Renal cortical epithelial cell (primary cell): ENCODE measurements at regions not wholly inside any gene's neighbourhood (a gene's known extent, or its start where the extent isn't known, plus 50 kb on each side); places are given as distances from the start of the nearest gene placed in this dataset.
A peak's percentile ranks its signal among the peaks of the same experiment; 100 is the strongest.
"Not testable (repeated sequence)": the region's sequence is repeated elsewhere in the genome, so short reads cannot be mapped to it uniquely, and the experiment has no call there.

Source experiments
- DNase-seq: peaks from one replicate; pipeline ENCODE4 v3.0.0-alpha.2; 2011; ENCODE audit warnings: low read depth

DNA sequence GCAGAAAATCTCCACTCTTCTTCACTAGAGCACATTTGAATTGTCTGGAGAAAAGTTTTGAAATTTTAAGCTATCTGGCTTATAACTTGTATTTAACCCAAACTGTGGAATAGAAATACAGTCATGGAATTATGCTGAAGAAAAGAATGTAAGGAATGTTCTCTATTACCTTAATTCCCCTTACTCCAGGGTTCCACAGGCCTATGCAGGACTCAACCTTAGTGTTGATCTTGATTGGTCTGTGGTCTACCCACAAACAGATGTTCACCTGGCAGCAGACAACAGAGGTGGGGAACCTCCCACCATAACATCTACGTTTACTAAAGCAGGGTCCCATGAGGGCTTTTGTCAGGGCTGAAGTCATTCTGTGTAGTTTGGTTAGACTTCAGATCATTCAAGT is 189.3 kb upstream of the GPRIN3 start:
- peak; percentile 54 for DNase-seq

DNA sequence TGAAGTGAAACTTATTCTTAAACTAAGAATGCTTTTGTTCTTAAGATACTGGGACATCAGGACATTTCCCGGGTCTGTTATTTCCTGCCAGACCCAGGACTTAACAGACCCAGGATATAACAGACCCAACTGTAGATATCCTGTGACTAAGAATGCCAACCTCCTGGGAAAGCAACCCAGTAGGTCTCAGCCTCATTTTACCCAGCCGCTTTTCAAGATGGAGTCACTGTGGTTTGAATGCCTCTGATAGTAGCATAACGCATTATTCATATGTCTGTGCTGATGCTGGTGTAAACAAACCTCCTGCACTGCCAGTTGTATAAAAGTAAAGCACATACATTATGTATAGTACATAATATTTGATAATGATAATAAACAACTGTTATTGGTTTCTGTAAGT is 185.8 kb upstream of the GPRIN3 start:
- DNase-seq, result no peak

DNA sequence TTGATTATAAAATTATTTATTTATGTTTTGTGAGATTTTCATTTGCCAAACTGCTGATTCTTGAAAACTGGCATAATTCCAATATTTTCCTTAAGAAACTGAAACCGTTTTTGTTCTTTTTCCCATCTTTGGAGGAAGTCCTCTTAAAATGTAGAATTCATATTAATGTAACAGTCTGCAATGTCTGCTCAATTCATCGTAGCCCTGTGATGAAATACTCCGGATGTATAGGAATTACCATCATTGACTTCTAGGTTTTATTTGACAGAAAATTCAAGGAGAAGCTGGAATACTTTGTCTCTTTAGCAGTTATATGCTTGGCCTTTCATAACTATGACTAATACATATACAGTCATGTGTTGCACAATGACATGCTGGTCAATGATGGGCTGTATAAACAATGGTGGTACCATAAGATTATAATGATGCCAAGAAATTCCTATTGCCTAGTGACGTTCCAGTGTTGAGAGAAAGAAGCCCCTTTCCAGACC is 185.0 kb upstream of the GPRIN3 start:
- peak; percentile 64 for DNase-seq

DNA sequence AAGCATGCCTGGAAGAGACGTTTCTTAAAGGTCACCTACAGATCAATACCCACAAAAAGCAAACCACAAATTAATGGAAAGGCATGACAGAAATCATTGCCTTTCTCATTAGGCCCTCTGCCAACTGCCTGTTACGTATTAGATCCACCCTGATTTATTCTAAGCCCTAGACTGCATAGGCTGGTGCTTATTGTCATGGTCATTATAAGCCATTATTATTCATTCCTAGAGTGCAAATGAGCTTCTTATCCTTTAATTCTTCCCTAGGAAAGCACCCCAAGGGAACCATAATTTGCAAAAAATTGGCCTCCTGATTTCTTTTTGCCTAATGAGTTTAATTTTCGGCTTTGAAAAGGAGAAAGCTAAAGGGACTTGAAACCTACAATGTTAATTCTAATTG is 184.2 kb upstream of the GPRIN3 start:
- DNase-seq, result no peak

DNA sequence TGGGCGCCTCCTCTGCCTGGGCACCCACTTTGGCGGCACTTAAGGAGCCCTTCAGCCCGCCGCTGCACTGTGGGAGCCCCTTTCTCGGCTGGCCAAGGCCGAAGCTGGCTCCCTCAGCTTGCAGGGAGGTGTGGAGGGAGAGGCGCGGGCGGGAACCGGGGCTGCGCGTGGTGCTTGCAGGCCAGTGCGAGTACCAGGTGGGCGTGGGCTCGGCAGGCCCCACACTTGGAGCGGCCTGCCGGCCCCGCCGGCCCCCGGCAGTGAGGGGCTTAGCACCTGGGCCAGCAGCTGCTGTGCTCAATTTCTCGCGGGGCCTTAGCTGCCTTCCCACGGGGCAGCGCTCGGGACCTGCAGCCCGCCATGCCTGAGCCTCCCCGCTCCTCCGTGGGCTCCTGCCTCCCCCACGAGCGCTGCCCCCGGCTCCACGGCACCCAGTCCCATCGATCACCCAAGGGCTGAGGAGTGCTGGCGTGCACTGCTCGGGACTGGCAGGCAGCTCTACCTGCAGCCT is 182.4 kb upstream of the GPRIN3 start:
- DNase-seq, result not testable (repeated sequence)

DNA sequence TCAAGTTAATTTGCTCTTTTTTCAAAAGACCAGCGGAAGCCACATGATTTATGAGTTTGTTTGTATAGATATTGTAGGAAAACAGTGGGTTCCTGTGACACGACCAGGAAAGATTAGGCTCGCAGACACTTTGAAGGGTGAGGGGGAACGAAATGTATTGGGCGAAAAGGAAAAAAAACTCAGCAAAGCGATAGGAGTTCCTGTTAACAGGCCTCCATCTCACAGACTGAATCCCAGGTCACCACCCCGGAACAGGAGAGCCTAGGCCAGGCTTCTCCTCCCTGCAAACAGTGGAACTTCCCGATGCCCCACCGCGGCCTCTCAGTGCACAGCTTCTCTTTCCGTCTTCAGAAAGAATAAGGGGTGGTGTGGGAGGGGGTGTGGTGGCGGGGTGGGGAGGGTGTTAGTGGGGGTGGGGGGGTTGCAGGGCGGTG is 181.8 kb upstream of the GPRIN3 start:
- DNase-seq, result no peak

DNA sequence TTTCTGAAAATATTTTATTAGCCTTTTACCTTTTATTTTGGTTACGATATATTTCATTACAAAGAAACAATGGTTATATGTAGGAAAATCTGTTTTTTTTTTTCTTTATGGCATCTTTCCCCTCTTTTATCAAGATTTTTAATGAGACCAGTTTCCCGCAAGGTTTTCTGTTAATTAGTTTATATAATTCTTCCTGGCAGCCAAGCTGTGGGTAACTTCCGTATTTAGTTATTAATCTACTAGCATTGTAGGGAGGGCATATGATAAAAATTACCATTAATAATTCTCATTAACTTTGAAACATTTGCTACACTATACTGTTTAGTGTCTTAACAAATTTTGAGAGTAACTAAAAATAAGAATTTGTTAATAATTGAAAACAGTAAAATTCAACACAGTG is 181.1 kb upstream of the GPRIN3 start:
- DNase-seq, result no peak

DNA sequence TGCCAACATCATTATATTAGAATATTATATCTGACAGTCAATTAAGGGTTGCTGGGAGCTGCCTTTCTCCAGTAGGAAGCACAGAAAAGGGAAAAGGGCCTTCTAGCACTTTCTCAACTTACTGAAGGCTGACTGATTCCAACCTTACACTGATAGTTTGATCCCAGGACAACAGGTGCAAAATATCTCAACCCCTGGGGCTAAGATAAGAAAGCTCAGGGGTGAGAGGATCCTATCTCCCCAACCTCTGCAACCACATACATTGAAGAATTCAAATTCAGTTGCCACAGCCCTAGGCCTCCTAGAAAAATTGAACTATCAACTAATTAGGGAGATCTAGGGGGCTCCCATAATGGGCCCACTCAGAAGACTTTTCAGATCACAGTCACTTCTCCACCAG is 179.1 kb upstream of the GPRIN3 start:
- DNase-seq, result no peak

DNA sequence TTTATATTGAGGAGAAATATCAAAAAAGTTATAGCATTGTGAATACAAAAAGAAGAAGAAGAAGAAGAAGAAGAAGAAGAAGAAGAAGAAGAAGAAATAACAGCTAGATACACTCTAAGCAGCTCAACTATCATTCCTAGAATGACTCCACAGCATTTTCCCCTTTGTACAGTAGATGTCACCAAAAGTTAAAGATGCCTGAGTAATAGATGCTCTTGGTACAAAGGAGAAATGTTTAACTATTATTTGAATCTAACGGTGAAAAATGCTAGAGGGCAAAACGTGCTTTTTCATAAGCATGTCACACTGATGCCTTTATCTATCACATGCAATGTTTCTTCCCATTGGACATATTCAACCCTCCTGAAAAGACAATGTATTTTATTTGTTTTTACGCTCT is 178.4 kb upstream of the GPRIN3 start:
- peak; percentile 19 for DNase-seq

DNA sequence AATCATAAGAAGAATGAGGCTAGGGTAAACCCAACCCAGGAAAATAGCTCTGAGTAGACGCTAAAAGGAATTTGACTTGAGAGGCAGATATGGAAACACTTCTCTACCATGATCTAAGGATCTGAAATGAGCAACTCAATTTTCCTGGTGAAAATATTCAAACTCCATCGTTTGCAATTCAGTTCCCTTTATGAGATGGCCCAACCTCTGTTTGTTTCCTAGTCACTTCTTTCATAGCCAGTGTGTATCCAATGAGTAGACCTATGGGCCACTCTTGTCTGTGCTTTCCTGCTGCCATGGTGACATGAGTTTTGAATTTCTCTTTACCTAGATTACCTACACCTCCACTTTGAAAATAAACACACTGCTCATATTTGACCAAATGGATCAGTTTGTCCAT is 176.2 kb upstream of the GPRIN3 start:
- no peak for DNase-seq

DNA sequence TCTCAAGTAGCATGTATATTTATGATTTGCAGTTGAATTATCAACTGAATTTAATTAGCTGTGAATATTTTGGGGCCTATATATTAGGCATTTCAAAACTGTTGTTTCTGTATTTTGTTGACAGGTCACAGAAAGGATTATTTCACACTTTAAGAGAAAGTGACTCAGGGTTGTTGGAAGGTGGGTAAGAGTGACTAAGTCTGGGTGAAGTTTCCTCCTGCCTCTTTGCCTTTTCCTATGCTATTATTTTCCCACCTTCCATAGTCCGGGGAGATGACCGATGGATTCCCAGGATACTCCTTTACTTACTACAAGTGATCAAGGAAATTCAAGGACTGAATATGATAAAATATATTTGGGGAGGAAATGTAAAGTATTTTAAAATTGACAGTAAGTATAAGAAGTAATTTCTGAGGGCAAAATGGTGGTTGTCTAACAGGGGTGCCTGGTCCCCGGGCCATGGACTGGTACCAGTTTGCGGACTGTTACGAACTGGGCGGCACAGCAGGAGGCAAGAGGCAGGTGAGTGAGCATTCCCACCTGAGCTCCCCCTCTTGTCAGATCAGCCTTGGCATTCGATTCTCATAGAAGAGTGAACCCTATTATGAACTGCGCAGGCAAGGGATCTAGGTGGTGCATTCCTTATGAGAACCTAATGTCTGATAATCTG is 175.5 kb upstream of the GPRIN3 start:
- DNase-seq, result peak; percentile 27

DNA sequence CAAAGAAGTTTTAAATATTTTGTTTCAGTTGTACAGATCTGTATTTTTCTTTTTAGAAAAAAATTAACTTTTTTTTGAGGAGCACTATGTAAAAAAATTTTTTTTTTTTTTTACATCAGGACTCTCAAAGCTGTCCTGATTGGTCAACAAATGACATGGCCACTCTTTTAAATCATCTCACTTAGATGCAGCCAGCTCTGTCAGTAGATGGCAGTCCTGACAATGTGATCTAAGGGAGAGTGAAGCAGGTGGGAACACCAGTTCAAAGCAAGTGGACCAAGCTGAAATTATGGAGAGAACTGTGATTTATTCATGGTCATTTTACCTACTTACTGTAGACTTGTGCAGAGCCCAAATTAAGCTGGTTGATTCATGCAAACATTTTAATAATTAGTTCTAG is 174.7 kb upstream of the GPRIN3 start:
- peak; percentile 58 for DNase-seq

DNA sequence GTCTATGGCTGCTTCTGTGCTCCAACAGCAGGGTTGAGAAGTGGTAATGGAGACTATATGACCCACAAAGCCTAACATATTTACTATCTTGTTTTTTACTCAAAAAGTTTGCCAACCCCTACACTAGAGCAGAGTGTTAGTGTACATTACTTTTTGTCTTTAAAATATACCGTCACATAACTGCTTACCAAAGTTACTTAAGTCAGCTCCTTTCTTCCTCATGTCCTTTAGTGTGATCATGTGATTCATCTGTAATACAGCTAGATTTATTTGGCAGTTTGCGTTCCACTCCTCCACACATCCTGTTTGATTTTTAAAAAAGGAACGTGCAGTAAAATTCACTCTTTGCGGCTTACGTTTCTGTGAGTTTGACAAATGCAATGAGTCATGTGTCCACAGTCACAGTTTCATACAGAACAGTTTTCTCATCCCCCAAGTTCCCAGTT is 162.4 kb upstream of the GPRIN3 start:
- peak; percentile 91 for DNase-seq

DNA sequence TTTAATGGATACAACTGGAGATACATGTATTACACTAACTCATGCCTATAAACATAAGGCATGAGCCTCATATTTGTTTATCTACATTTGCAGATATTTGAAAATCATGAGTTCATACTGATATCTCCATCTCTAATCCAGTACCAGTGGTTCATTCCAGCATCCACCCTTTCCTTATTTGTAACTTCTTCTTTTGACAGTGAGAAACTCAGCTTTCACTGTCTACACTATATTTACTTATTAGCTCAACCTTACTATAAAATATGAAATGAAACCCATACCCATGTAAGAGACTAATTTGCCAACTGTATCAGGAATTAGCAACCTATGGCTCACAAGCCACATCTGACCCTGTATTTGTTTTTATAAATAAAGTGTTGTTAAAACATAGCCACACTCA is 161.9 kb upstream of the GPRIN3 start:
- no peak for DNase-seq

DNA sequence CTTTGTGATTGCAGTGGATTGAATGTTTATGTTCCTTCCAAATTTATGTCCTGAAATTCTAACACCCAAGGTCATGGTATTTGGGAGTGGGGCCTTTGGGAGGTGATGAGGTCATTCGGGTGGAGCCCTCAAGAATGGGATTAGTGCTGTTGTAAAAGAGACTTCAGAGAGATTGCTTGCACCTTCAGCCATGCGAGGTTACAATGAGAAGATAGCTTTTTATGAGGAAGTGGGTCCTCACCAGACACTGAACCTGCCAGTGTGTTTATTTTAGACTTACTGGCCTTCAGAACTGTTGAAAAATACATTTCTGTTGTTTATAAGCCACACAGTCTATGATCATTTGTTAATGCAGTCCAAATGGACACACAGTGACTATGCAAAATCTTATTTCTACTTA is 161.0 kb upstream of the GPRIN3 start:
- no peak for DNase-seq

DNA sequence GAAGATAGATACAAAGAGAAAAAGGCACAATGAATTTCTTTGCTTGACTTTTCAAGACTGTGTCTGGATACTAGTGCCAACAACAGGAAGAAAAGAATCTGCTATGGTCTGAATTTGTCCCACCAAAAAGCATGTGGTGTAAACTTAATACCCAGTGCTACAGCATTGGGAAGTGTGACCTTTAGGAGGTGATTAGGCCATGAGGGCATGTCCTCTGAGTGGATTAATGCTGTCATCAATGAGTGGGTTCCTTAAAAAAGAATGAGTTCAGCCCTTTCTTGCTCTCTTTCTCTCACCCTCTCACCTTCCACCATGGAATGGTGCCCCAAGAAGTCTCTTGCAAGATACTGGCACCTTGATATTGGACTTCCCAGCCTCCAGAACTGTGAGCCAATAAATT is 155.7 kb upstream of the GPRIN3 start:
- DNase-seq, result no peak

DNA sequence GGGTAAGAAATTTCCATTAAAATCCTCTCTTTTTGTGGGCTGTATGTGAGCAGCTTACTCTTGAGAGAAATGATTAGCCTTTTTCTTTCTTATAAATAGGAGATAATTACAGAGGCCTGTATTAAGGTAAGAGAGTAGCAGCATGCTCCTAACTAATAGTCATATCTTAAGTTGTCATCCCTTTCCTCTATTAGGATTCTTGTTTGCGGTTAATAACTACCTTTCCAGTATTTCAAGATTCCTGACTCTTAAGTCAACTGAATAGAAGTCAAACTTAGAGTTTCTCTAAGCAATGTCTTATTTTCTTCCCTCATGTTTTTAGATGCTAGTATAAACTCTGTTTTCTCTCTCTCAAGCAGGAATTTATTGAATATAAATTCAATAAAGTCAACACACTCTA is 139.9 kb upstream of the GPRIN3 start:
- no peak for DNase-seq

DNA sequence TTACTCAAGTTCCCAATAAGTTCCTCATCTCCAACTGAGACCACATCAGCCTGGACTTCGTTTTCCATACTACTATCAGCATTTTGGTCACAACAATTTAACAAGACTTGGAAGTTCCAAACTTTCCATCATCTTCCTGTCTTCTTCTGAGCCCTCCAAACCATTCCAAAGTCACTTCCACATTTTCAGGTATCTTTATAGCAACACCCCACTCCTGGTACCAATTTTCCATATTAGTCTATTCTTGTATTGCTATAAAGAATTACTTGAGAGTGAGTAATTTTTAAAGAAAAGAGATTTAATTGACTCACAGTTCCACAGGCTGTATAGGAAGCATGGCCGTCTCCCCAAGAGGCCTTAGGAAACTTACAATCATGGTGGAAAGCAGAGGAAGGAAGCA is 138.6 kb upstream of the GPRIN3 start:
- DNase-seq, result no peak

DNA sequence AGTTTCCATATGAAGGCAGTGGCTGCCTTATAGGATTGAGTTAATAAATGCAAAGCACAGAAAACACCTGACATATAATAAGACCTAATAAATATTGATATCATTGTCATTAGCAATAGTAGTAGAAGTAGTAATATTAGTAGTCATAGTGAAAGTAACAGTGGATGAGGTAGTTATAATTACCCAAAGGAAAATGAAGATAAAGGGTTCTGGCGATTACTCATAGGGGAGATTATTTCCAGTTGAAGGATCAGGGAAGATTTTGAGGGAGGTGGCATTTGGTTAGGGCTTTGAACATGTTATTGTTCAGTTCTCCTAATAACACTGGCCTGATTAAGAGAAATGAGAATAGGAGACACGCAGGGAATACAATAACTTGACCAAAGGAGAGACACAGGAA is 131.9 kb upstream of the GPRIN3 start:
- DNase-seq, result peak; percentile 16

DNA sequence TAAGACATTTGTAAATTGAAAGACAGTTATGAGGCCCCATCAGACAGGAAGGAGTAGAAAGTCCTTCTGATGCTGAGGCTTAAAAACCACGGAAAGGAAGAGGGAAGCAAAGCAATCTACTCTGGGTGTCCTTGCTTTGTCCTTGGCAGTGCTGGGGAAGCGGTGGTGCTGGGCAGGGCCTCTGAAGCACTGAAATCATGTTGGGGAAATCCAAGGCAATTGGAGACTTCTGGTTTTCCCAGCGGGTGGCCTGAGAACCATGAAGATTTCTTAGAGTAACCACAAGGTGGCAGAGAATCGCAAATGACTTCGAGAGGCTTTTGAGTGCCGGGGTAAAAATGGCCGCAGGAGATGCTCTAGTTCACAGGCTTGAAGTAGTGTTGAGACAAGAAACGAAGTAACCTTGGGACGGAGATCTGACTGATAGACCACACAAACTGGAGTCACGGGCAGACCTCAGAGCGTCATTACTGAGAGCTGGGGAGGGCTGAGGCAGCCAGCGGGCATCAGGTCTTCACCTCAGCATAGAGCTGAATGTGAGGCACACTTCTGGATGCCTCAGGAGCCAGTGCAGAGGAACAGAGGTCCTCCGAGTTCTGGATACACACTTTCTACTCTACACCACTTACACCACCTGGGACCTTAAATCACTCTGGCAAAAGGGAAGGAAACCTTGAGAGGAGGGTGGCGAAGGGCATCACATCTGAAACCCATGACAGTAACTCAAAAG is 130.7 kb upstream of the GPRIN3 start:
- peak; percentile 61 for DNase-seq

DNA sequence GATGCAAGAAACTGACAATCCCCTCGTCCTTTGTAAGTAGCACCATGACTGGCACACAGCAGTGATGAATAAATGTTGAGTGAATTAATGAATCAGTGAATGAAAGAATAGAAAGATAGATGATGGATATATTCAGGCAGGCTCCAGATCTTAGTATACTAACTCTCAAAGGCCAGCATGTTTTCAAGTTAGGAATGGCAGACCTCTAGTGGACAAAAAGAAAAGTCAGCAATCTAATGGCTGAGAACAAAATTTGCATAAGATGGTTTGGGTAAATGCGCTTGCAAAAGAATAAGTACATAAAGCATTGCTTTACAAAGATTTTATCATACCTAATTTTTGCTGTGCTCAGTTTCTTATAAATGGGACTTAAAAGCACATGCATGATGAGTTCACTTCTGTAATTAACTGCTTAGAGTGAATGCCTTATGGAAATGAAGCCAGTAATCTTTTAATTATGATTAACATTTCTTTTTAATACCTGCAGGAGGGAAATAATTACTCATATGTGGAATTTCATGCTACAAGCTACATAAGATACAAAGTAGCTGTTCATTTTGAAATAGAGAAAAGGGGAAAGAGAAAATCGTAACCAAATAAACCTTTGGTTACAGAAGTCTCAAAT is 126.9 kb upstream of the GPRIN3 start:
- peak; percentile 65 for DNase-seq

DNA sequence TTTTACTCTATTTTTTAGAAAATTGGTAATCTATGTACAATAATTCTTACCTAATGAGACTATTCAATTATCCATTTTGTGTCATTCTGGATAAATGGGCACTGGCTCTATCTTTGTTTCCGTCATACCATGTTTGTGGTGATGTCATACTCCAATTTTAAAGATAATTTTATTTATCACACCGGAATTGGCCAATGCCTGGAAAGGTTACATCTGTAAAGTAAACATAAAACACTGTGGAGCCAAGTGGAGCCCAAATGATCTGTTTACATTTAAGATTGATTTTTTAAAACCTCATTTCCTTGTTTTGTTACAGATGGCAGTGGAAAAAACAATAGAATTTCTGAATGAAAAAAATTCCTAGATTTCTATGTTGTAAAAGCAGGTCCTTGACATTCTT is 120.2 kb upstream of the GPRIN3 start:
- DNase-seq, result no peak

DNA sequence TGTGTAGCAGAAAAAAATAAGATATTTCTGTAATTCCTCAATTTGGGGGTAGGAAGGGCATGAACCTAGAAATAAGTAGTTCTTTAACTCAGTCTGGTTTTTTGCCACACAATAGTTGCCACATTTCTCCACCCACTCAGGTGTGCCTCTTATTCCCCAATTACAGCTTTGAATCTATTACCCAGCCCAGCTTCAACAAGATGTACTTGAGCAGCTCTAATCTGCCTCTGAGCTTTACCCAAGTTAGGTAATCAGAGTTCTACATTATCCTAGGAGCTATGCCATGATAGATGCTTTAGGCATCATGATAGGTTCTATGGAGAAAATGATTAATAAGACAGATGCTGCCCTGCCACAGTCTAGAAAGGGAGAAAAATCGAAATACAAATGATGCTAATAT is 117.4 kb upstream of the GPRIN3 start:
- DNase-seq, result no peak
